Nephron (organoid): ENCODE measurements at regions not wholly inside any gene's neighbourhood (a gene's known extent, or its start where the extent isn't known, plus 50 kb on each side); places are given as distances from the start of the nearest gene placed in this dataset.
"Not testable (repeated sequence)": the region's sequence is repeated elsewhere in the genome, so short reads cannot be mapped to it uniquely, and the experiment has no call there.

Experiments
- H3K27ac Mint-ChIP-seq, 3 experiments: 2 replicates each; pipeline ENCODE4 v1.8.0; 2020; ENCODE audit warnings: mixed read lengths in 3 of 3, mild to moderate bottlenecking in 2 of 3, moderate library complexity in 1 of 3
- H3K27me3 Mint-ChIP-seq: 2 replicates; pipeline ENCODE4 v1.8.0; 2021; ENCODE audit warnings: low read depth, mild to moderate bottlenecking, moderate library complexity, mixed read lengths
- H3K36me3 Mint-ChIP-seq: 2 replicates; pipeline ENCODE4 v1.8.0; 2020; ENCODE audit warnings: low read depth, mixed read lengths
- H3K4me1 Mint-ChIP-seq: 2 replicates; pipeline ENCODE4 v1.8.0; 2020; ENCODE audit warnings: mixed read lengths
- H3K4me3 Mint-ChIP-seq, 3 experiments: 2 replicates each; pipeline ENCODE4 v1.8.0; 2020; ENCODE audit warnings: mild to moderate bottlenecking in 3 of 3, mixed read lengths in 3 of 3, moderate library complexity in 2 of 3
- H3K9me3 Mint-ChIP-seq: 2 replicates; pipeline ENCODE4 v1.8.0; 2020; ENCODE audit warnings: mixed read lengths
- CTCF ChIP-seq, 3 experiments: fragments of 200-600 bp; sonication (generic); IDR thresholded peaks; one replicate each; pipeline ENCODE4 v1.5.0; 2021; ENCODE audit warnings: antibody characterized with exemption in 3 of 3; ENCODE audit not compliant: unreplicated experiment in 3 of 3

GRCh38 chr16:88196471-88197400 is 186.0 kb upstream of the ZNF469 start:
- TF ChIP-seq CTCF (IDR thresholded peaks at IDR 0.05; ENCODE audit: unreplicated experiment in 3 of 3): no peak
- H3K27ac Mint-ChIP-seq: no peak overlapping the region
- peaks cover 5% of the 10 kb centered on the region for H3K36me3 Mint-ChIP-seq
- H3K27me3 Mint-ChIP-seq: peaks cover 4% of the 10 kb centered on the region
- H3K4me3 Mint-ChIP-seq: no peak overlapping the region
- H3K4me1 Mint-ChIP-seq: peaks cover 29% of the 10 kb centered on the region
- H3K9me3 Mint-ChIP-seq: peaks cover 5% of the 10 kb centered on the region

- no peak for TF ChIP-seq CTCF (IDR thresholded peaks at IDR 0.05; ENCODE audit: unreplicated experiment in 3 of 3)
- peaks cover under 1% of the 10 kb centered on the region for H3K9me3 Mint-ChIP-seq
- H3K4me1 Mint-ChIP-seq: peaks cover 24% of the 10 kb centered on the region
- no peak overlapping the region for H3K4me3 Mint-ChIP-seq
- H3K27me3 Mint-ChIP-seq: peaks cover 4% of the 10 kb centered on the region
- no peak overlapping the region for H3K27ac Mint-ChIP-seq
- H3K36me3 Mint-ChIP-seq: peaks cover under 1% of the 10 kb centered on the region
These were observed 185.0 kb upstream of the ZNF469 start for GRCh38 chr16:88197481-88198456.

- not testable (repeated sequence) for H3K4me3 Mint-ChIP-seq, H3K27ac Mint-ChIP-seq, H3K36me3 Mint-ChIP-seq, H3K9me3 Mint-ChIP-seq, H3K27me3 Mint-ChIP-seq
- peaks cover 24% of the 10 kb centered on the region for H3K4me1 Mint-ChIP-seq
These were observed 184.1 kb upstream of the ZNF469 start for GRCh38 chr16:88198457-88199295.

GRCh38 chr16:88199296-88200153 is 183.2 kb upstream of the ZNF469 start:
- not testable (repeated sequence) for H3K27me3 Mint-ChIP-seq, H3K4me3 Mint-ChIP-seq, H3K9me3 Mint-ChIP-seq, H3K36me3 Mint-ChIP-seq
- Mint-ChIP-seq H3K4me1 (peaks cover 20% of the 10 kb centered on the region), H3K27ac (peak overlapping the region in 1 of 3 experiments; percentile 51)

- Mint-ChIP-seq H3K27ac (peak overlapping the region in 2 of 3 experiments; percentile 60 to 83), H3K4me1 (peaks cover 13% of the 10 kb centered on the region)
- H3K27me3 Mint-ChIP-seq, H3K4me3 Mint-ChIP-seq, H3K36me3 Mint-ChIP-seq, H3K9me3 Mint-ChIP-seq: not testable (repeated sequence)
These were observed 182.4 kb upstream of the ZNF469 start for GRCh38 chr16:88200154-88200895.

- no peak for TF ChIP-seq CTCF (IDR thresholded peaks at IDR 0.05; ENCODE audit: unreplicated experiment in 3 of 3)
- peaks cover 8% of the 10 kb centered on the region for H3K4me1 Mint-ChIP-seq
- no peaks in the 10 kb centered on the region for H3K9me3 Mint-ChIP-seq
- no peaks in the 10 kb centered on the region for H3K36me3 Mint-ChIP-seq
- H3K27me3 Mint-ChIP-seq: peaks cover 4% of the 10 kb centered on the region
- no peak overlapping the region for H3K4me3 Mint-ChIP-seq
- no peak overlapping the region for H3K27ac Mint-ChIP-seq
These were observed 181.9 kb upstream of the ZNF469 start for GRCh38 chr16:88200896-88201185.

GRCh38 chr16:88201611-88202010 is 181.1 kb upstream of the ZNF469 start:
- H3K27ac Mint-ChIP-seq, H3K27me3 Mint-ChIP-seq, H3K36me3 Mint-ChIP-seq, H3K9me3 Mint-ChIP-seq, H3K4me3 Mint-ChIP-seq, H3K4me1 Mint-ChIP-seq: not testable (repeated sequence)
